HCT116 (cell line): ENCODE measurements at regions not wholly inside any gene's neighbourhood (a gene's known extent, or its start where the extent isn't known, plus 50 kb on each side); places are given as distances from the start of the nearest gene placed in this dataset.

Experiments
- POLR2A ChIP-seq: IDR thresholded peaks from 2 replicates; pipeline ENCODE4 v1.7.0; 2011; ENCODE audit warnings: borderline replicate concordance; ENCODE audit not compliant: insufficient read depth, insufficient read length; ENCODE audit errors: extremely low read depth
- POLR2AphosphoS5 ChIP-seq: IDR thresholded peaks from 2 replicates; pipeline ENCODE4 v1.6.1; 2011; ENCODE audit warnings: mild to moderate bottlenecking, low read depth, low read length, moderate library complexity
- RAD21 ChIP-seq: IDR thresholded peaks from 2 replicates; pipeline ENCODE4 v1.6.1; 2012; ENCODE audit warnings: low read depth, mild to moderate bottlenecking
- SIN3A ChIP-seq: IDR thresholded peaks from 2 replicates; pipeline ENCODE4 v1.6.1; 2012; ENCODE audit warnings: low read depth
- SP1 ChIP-seq: IDR thresholded peaks from 2 replicates; pipeline ENCODE4 v1.6.1; 2012; ENCODE audit warnings: low read depth
- YY1 ChIP-seq: IDR thresholded peaks from 2 replicates; pipeline ENCODE4 v1.6.1; 2011; ENCODE audit warnings: low read length, low read depth, moderate library complexity, mild to moderate bottlenecking; ENCODE audit not compliant: insufficient replicate concordance; ENCODE audit errors: extremely low read depth
- TF ChIP-seq, protein P1 (sequence below), 3 experiments: fragments of 200-600 bp in 1 of 3; sonication (generic) in 1 of 3; IDR thresholded peaks in 2 of 3; conservative IDR thresholded peaks in 1 of 3; 2 replicates each; pipeline ENCODE4 v1.5.1; 2012 to 2017; ENCODE audit warnings: low read depth in 2 of 3, low read length in 2 of 3, antibody characterized with exemption in 1 of 3, borderline replicate concordance in 1 of 3, control low read depth in 1 of 3, mild to moderate bottlenecking in 1 of 3, mixed read lengths in 1 of 3, mixed run types in 1 of 3, moderate library complexity in 1 of 3; ENCODE audit not compliant: insufficient read depth in 1 of 3

GRCh38 chr1:82343381-82343780 lies 542.6 kb downstream of the ADGRL2 start:
- TF ChIP-seq POLR2AphosphoS5 (no peak), RAD21 (no peak), POLR2A (no peak), SP1 (no peak), SIN3A (no peak), YY1 (no peak)
- TF ChIP-seq, protein P1, sequence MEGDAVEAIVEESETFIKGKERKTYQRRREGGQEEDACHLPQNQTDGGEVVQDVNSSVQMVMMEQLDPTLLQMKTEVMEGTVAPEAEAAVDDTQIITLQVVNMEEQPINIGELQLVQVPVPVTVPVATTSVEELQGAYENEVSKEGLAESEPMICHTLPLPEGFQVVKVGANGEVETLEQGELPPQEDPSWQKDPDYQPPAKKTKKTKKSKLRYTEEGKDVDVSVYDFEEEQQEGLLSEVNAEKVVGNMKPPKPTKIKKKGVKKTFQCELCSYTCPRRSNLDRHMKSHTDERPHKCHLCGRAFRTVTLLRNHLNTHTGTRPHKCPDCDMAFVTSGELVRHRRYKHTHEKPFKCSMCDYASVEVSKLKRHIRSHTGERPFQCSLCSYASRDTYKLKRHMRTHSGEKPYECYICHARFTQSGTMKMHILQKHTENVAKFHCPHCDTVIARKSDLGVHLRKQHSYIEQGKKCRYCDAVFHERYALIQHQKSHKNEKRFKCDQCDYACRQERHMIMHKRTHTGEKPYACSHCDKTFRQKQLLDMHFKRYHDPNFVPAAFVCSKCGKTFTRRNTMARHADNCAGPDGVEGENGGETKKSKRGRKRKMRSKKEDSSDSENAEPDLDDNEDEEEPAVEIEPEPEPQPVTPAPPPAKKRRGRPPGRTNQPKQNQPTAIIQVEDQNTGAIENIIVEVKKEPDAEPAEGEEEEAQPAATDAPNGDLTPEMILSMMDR (IDR thresholded peaks at IDR 0.05 in 2 of 3, conservative IDR thresholded peaks at IDR 0.05 in 1 of 3; ENCODE audit: borderline replicate concordance in 1 of 3, insufficient read depth in 1 of 3, low read depth in 2 of 3, low read length in 2 of 3), result no peak
